H1 (cell line): ENCODE measurements at regions not wholly inside any gene's neighbourhood (a gene's known extent, or its start where the extent isn't known, plus 50 kb on each side); places are given as distances from the start of the nearest gene placed in this dataset.

ENCODE experiments used
- CTCF ChIA-PET: fragments of 300-600 bp; sonication (Branson Sonifier 250); formaldehyde crosslinking; loops from one replicate; lab custom pipeline; 2021; ENCODE audit not compliant: partially characterized antibody; lab: Charles Lee
- POLR2A ChIA-PET: fragments of 300-600 bp; sonication (Branson Sonifier 250); formaldehyde crosslinking; loops from one replicate; lab custom pipeline; 2021; ENCODE audit warnings: inconsistent platforms; ENCODE audit not compliant: partially characterized antibody; lab: Charles Lee
- DNase-seq, 2 experiments: peaks; one replicate each; pipeline versions ENCODE4 v3.0.0 to v3.0.0-alpha.2; 2010 to 2022; ENCODE audit warnings: low spot score in 2 of 2, low read depth in 1 of 2, mixed read lengths in 1 of 2
- FAIRE-seq: peaks from 2 replicates; lab custom pipeline; 2011; peaks lifted over from hg19 to GRCh38; lab: Jason Lieb, UNC
- H2AFZ ChIP-seq: 2 replicates; pipeline ENCODE4 v1.8.1; 2012; ENCODE audit warnings: low read length, inconsistent platforms
- H2AK5ac ChIP-seq: 2 replicates; pipeline ENCODE4 v1.6.1; 2013; ENCODE audit warnings: low read depth, low read length
- H2BK120ac ChIP-seq: replicated peaks from 2 replicates; pipeline ENCODE3; 2013; ENCODE audit warnings: low read depth, low read length, inconsistent platforms
- H2BK12ac ChIP-seq: 2 replicates; pipeline ENCODE4 v1.6.1; 2013; ENCODE audit warnings: low read depth, low read length
- H2BK15ac ChIP-seq: 2 replicates; pipeline ENCODE4 v1.6.1; 2013; ENCODE audit warnings: low read length
- H2BK20ac ChIP-seq: 2 replicates; pipeline ENCODE4 v1.6.1; 2013; ENCODE audit warnings: low read length
- H2BK5ac ChIP-seq: 2 replicates; pipeline ENCODE4 v1.6.1; 2013; ENCODE audit warnings: low read depth, low read length
- H3K14ac ChIP-seq: 2 replicates; pipeline ENCODE4 v1.6.1; 2013; ENCODE audit warnings: inconsistent platforms; ENCODE audit not compliant: insufficient read length
- H3K18ac ChIP-seq: 2 replicates; pipeline ENCODE4 v1.6.1; 2013; ENCODE audit warnings: low read length; ENCODE audit errors: extremely low read depth
- H3K23ac ChIP-seq: 2 replicates; pipeline ENCODE4 v1.6.1; 2013; ENCODE audit warnings: inconsistent platforms; ENCODE audit not compliant: insufficient read length
- H3K23me2 ChIP-seq: 2 replicates; pipeline ENCODE4 v1.6.1; 2013; ENCODE audit warnings: low read depth, low read length
- H3K27ac ChIP-seq: 2 replicates; pipeline ENCODE4 v1.6.1; 2011; ENCODE audit warnings: low read depth, low read length, inconsistent platforms
- H3K27me3 ChIP-seq, 4 experiments: replicated peaks in 1 of 4; 1 replicate in 1 of 4; 2 replicates in 3 of 4; pipeline versions ENCODE4 v1.6.1 to v1.8.1; 2011 to 2013; ENCODE audit warnings: low read length in 3 of 4, mild to moderate bottlenecking in 3 of 4, inconsistent platforms in 2 of 4, mixed read lengths in 2 of 4, moderate library complexity in 1 of 4; ENCODE audit not compliant: control insufficient read depth in 3 of 4, insufficient read depth in 3 of 4; ENCODE audit errors: extremely low read depth in 1 of 4
- H3K36me3 ChIP-seq, 4 experiments: 2 replicates each; pipeline versions ENCODE4 v1.6.1 to v1.8.1; 2011 to 2013; ENCODE audit warnings: mild to moderate bottlenecking in 4 of 4, low read length in 3 of 4, moderate library complexity in 2 of 4, control low read depth in 1 of 4, inconsistent platforms in 1 of 4; ENCODE audit not compliant: insufficient read depth in 4 of 4, control insufficient read depth in 2 of 4
- H3K4ac ChIP-seq: replicated peaks from 2 replicates; pipeline ENCODE3; 2013; ENCODE audit warnings: low read length, low read depth, mixed read lengths, inconsistent platforms; ENCODE audit not compliant: insufficient read length
- H3K4me1 ChIP-seq, 4 experiments: replicated peaks in 1 of 4; 1 replicate in 1 of 4; 2 replicates in 3 of 4; pipeline versions ENCODE4 v1.6.1 to v1.8.1; 2011 to 2013; ENCODE audit warnings: low read length in 3 of 4, inconsistent platforms in 2 of 4, mixed read lengths in 1 of 4; ENCODE audit not compliant: insufficient read depth in 4 of 4, control insufficient read depth in 3 of 4
- H3K4me2 ChIP-seq, 2 experiments: 2 replicates each; pipeline versions ENCODE4 v1.6.1 to v1.8.1; 2011 to 2013; ENCODE audit warnings: low read depth in 2 of 2, low read length in 2 of 2, control low read depth in 1 of 2, inconsistent platforms in 1 of 2, mild to moderate bottlenecking in 1 of 2; ENCODE audit not compliant: insufficient read depth in 1 of 2
- H3K4me3 ChIP-seq, 4 experiments: fragments of 200-600, 300-600 bp in 1 of 4; sonication (generic), shearing (Covaris generic), sonication (Bioruptor Twin) in 1 of 4; 2 replicates each; pipeline versions ENCODE4 v1.5.1 to v1.8.1; 2011 to 2016; ENCODE audit warnings: low read length in 4 of 4, low read depth in 3 of 4, control low read depth in 2 of 4, inconsistent platforms in 2 of 4, mild to moderate bottlenecking in 2 of 4, mixed read lengths in 1 of 4, moderate library complexity in 1 of 4; ENCODE audit not compliant: insufficient read depth in 2 of 4; ENCODE audit errors: extremely low read depth in 1 of 4
- H3K56ac ChIP-seq: replicated peaks from 2 replicates; pipeline ENCODE3; 2013; ENCODE audit warnings: low read depth, mild to moderate bottlenecking, mixed read lengths, low read length, inconsistent platforms; ENCODE audit not compliant: insufficient read length
- H3K79me1 ChIP-seq: 2 replicates; pipeline ENCODE4 v1.6.1; 2013; ENCODE audit warnings: low read depth, low read length, control low read depth
- H3K79me2 ChIP-seq, 2 experiments: 2 replicates each; pipeline versions ENCODE4 v1.6.1 to v1.8.1; 2012 to 2013; ENCODE audit warnings: low read length in 2 of 2, mild to moderate bottlenecking in 2 of 2, inconsistent platforms in 1 of 2; ENCODE audit not compliant: insufficient read depth in 2 of 2, control insufficient read depth in 1 of 2
- H3K9ac ChIP-seq, 4 experiments: replicated peaks in 1 of 4; 1 replicate in 1 of 4; 2 replicates in 3 of 4; pipeline versions ENCODE4 v1.6.1 to v1.8.1; 2011 to 2013; ENCODE audit warnings: low read depth in 3 of 4, low read length in 3 of 4, control low read depth in 2 of 4, mild to moderate bottlenecking in 2 of 4, moderate library complexity in 2 of 4, inconsistent platforms in 1 of 4; ENCODE audit errors: extremely low read depth in 1 of 4
- H3K9me3 ChIP-seq, 2 experiments: 2 replicates each; pipeline versions ENCODE4 v1.6.1 to v1.8.1; 2012 to 2013; ENCODE audit warnings: mild to moderate bottlenecking in 2 of 2, moderate library complexity in 2 of 2, control low read depth in 1 of 2, inconsistent platforms in 1 of 2, low read depth in 1 of 2, low read length in 1 of 2, mixed read lengths in 1 of 2; ENCODE audit not compliant: insufficient read depth in 2 of 2
- H4K20me1 ChIP-seq, 2 experiments: replicated peaks in 1 of 2; 2 replicates each; pipeline versions ENCODE3 to v1.8.1; 2011 to 2013; ENCODE audit warnings: inconsistent platforms in 2 of 2, low read length in 2 of 2, mild to moderate bottlenecking in 1 of 2; ENCODE audit not compliant: insufficient read depth in 2 of 2, control insufficient read depth in 1 of 2
- H4K5ac ChIP-seq: 2 replicates; pipeline ENCODE4 v1.6.1; 2013; ENCODE audit warnings: low read length, low read depth, mixed read lengths, inconsistent platforms; ENCODE audit not compliant: insufficient read length
- H4K8ac ChIP-seq: 2 replicates; pipeline ENCODE4 v1.8.0; 2013; ENCODE audit warnings: mild to moderate bottlenecking, moderate library complexity, low read length, inconsistent platforms; ENCODE audit not compliant: insufficient read depth; ENCODE audit errors: extremely low read depth
- H4K91ac ChIP-seq: replicated peaks from 2 replicates; pipeline ENCODE3; 2013; ENCODE audit warnings: low read length, mixed read lengths, inconsistent platforms; ENCODE audit not compliant: insufficient read length
- BACH1 ChIP-seq: IDR thresholded peaks from 2 replicates; pipeline ENCODE4 v1.6.1; 2012; ENCODE audit warnings: low read length, improper control_type of control experiment
- BCL11A ChIP-seq, 2 experiments: IDR thresholded peaks; one replicate each; pipeline ENCODE4 v1.6.1; 2011; ENCODE audit warnings: low read depth in 2 of 2, low read length in 2 of 2, mild to moderate bottlenecking in 2 of 2
- BRCA1 ChIP-seq: IDR thresholded peaks from 2 replicates; pipeline ENCODE4 v1.6.1; 2012; ENCODE audit warnings: low read depth, low read length, improper control_type of control experiment
- CHD2 ChIP-seq: IDR thresholded peaks from 2 replicates; pipeline ENCODE4 v1.6.1; 2012; ENCODE audit warnings: low read length, improper control_type of control experiment
- NANOG ChIP-seq: IDR thresholded peaks from 2 replicates; pipeline ENCODE4 v1.6.1; 2011; ENCODE audit warnings: low read length, low read depth, mild to moderate bottlenecking, inconsistent platforms; ENCODE audit not compliant: insufficient read depth, poor library complexity, severe bottlenecking
- NRF1 ChIP-seq: IDR thresholded peaks from 2 replicates; pipeline ENCODE4 v1.6.1; 2011; ENCODE audit warnings: mild to moderate bottlenecking, low read depth, low read length, improper control_type of control experiment
- POLR2AphosphoS5 ChIP-seq: IDR thresholded peaks from 2 replicates; pipeline ENCODE4 v1.6.1; 2011; ENCODE audit warnings: low read depth, low read length
- RFX5 ChIP-seq: IDR thresholded peaks from 2 replicates; pipeline ENCODE4 v1.6.1; 2011; ENCODE audit warnings: low read depth, low read length, improper control_type of control experiment, borderline replicate concordance
- SIX5 ChIP-seq: IDR thresholded peaks from 2 replicates; pipeline ENCODE4 v1.6.1; 2011; ENCODE audit warnings: mild to moderate bottlenecking, low read depth, low read length
- SP2 ChIP-seq: IDR thresholded peaks from 2 replicates; pipeline ENCODE4 v1.6.1; 2012; ENCODE audit warnings: mild to moderate bottlenecking, low read length, inconsistent platforms
- SP4 ChIP-seq: IDR thresholded peaks from 2 replicates; pipeline ENCODE4 v1.6.1; 2012; ENCODE audit warnings: low read length, inconsistent platforms
- SUZ12 ChIP-seq: fragments of 200-600 bp; sonication (generic); IDR thresholded peaks from 2 replicates; pipeline ENCODE4 v1.6.1; 2012; ENCODE audit warnings: mild to moderate bottlenecking, inconsistent platforms, low read length, moderate library complexity, mixed read lengths
- TAF1 ChIP-seq: IDR thresholded peaks from 2 replicates; pipeline ENCODE4 v1.6.1; 2011; ENCODE audit warnings: mild to moderate bottlenecking, low read depth, low read length
- TCF12 ChIP-seq: IDR thresholded peaks from 2 replicates; pipeline ENCODE4 v1.6.1; 2011; ENCODE audit warnings: low read depth, mild to moderate bottlenecking, low read length
- USF2 ChIP-seq: IDR thresholded peaks from 2 replicates; pipeline ENCODE4 v1.6.1; 2011; ENCODE audit warnings: low read length, improper control_type of control experiment
- ZNF274 ChIP-seq: IDR thresholded peaks from 2 replicates; pipeline ENCODE4 v1.7.0; 2012; ENCODE audit warnings: low read length, borderline replicate concordance; ENCODE audit errors: extremely low read depth
- WGBS, 2 experiments: shearing (Covaris generic) in 1 of 2; methylation state at CpG; one replicate each; pipeline versions ENCODE4 v1.1.6 to v1.1.7; 2013 to 2015; ENCODE audit warnings: low lambda C conversion rate in 2 of 2, mixed read lengths in 2 of 2, inconsistent platforms in 1 of 2, low coverage in 1 of 2, missing lambda C conversion rate in 1 of 2; ENCODE audit not compliant: insufficient replicate concordance in 2 of 2, insufficient coverage in 1 of 2, insufficient read length in 1 of 2; ENCODE audit errors: extremely low coverage in 1 of 2, missing lambda C conversion rate in 1 of 2; 5-methylcytosine and 5-hydroxymethylcytosine counted together

- Histone ChIP-seq H3K14ac (no peak overlapping the region), H3K79me2 (no peaks in the 10 kb centered on the region), H3K36me3 (no peaks in the 10 kb centered on the region), H3K79me1 (no peaks in the 10 kb centered on the region), H3K4ac (no peak overlapping the region), H3K9me3 (no peaks in the 10 kb centered on the region), H2BK20ac (no peak overlapping the region), H4K8ac (no peak overlapping the region), H2BK120ac (no peak overlapping the region), H3K4me3 (no peak overlapping the region), H3K9ac (no peak overlapping the region), H3K23ac (no peak overlapping the region), H2AK5ac (no peak overlapping the region), H2AFZ (no peak overlapping the region), H2BK12ac (no peak overlapping the region), H3K27ac (no peak overlapping the region), H4K91ac (no peak overlapping the region), H3K27me3 (no peaks in the 10 kb centered on the region), H4K20me1 (no peaks in the 10 kb centered on the region), H2BK15ac (no peak overlapping the region), H3K23me2 (no peaks in the 10 kb centered on the region; the same call in 1 of the 2 replicates), H3K56ac (no peak overlapping the region), H2BK5ac (no peak overlapping the region), H3K4me1 (no peaks in the 10 kb centered on the region), H4K5ac (no peak overlapping the region), H3K4me2 (no peak overlapping the region), H3K18ac (no peak overlapping the region)
- ChIA-PET POLR2A (no interaction called here), CTCF (interaction anchor here (0.7 kb wide), 2 partner anchors 218 to 532 kb away, joined by 3 to 4 read pairs; no protein-coding TSS in a partner anchor)
- 89% methylated on average over 5 of the region's 5 CpGs; no CpG with 5 or more reads in 1 of the 2 experiments for WGBS, 2 experiments
- FAIRE-seq (no peak), DNase-seq (no peak)
- no peak for TF ChIP-seq TCF12
- TF ChIP-seq BACH1 = no peak
- no peak for TF ChIP-seq SP2
- TF ChIP-seq TAF1 = no peak
- no peak for TF ChIP-seq USF2
- no peak for TF ChIP-seq SIX5
- TF ChIP-seq ZNF274 = no peak
- TF ChIP-seq NANOG = no peak
- no peak for TF ChIP-seq CHD2
- no peak for TF ChIP-seq NRF1
- TF ChIP-seq POLR2AphosphoS5 = no peak
- TF ChIP-seq BCL11A (IDR thresholded peaks at IDR 0.05; ENCODE audit: low read depth in 2 of 2, low read length in 2 of 2) = no peak
- no peak for TF ChIP-seq BRCA1
- no peak for TF ChIP-seq RFX5
- no peak for TF ChIP-seq SUZ12
- TF ChIP-seq SP4 = no peak
These were observed 585.0 kb upstream of the ZP4 start for GRCh38 chr1:238475712-238476111.
